CD4-positive, alpha-beta T cell (primary cell): ENCODE measurements at regions not wholly inside any gene's neighbourhood (a gene's known extent, or its start where the extent isn't known, plus 50 kb on each side); places are given as distances from the start of the nearest gene placed in this dataset.

ENCODE experiments used
- ATAC-seq: fragments of 200-7000 bp; cut with Tn5 transposase; one replicate; pipeline ENCODE4 v1.10.0; 2022; ENCODE audit warnings: mild to moderate bottlenecking; ENCODE audit not compliant: poor library complexity
- CTCF ChIA-PET: fragments of 350-600 bp; sonication (Branson Sonifier 250); formaldehyde crosslinking; loops from one replicate; lab custom pipeline; 2021; ENCODE audit warnings: antibody characterized with exemption, inconsistent platforms; lab: Charles Lee
- POLR2A ChIA-PET: fragments of 350-600 bp; sonication (Branson Sonifier 250); formaldehyde crosslinking; loops from one replicate; lab custom pipeline; 2021; ENCODE audit warnings: antibody characterized with exemption, inconsistent platforms; lab: Charles Lee
- DNase-seq, 14 experiments: peaks; one replicate each; pipeline ENCODE4 v3.0.0-alpha.2; 2013 to 2020; ENCODE audit warnings: mixed read lengths in 2 of 14
- H3K27ac ChIP-seq, 2 donors: one replicate each; pipeline versions ENCODE4 v1.5.1 to v1.7.0; 2013; ENCODE audit warnings: low read length in 2 of 2, low read depth in 1 of 2, mild to moderate bottlenecking in 1 of 2
- H3K27me3 ChIP-seq, 2 experiments: 1 replicate in 1 of 2; 2 replicates in 1 of 2; pipeline versions ENCODE4 v1.6.1 to v1.7.0; 2013; ENCODE audit warnings: low read length in 2 of 2, control low read depth in 1 of 2, mild to moderate bottlenecking in 1 of 2, moderate library complexity in 1 of 2; ENCODE audit not compliant: insufficient read depth in 2 of 2, control insufficient read depth in 1 of 2
- H3K36me3 ChIP-seq: one replicate; pipeline ENCODE4 v1.6.1; 2013; ENCODE audit warnings: low read length, control low read depth; ENCODE audit not compliant: insufficient read depth
- H3K4me1 ChIP-seq: one replicate; pipeline ENCODE4 v1.6.1; 2013; ENCODE audit warnings: low read length, control low read depth; ENCODE audit not compliant: insufficient read depth
- H3K4me3 ChIP-seq: one replicate; pipeline ENCODE4 v1.5.1; 2013; ENCODE audit warnings: mild to moderate bottlenecking, low read length, moderate library complexity
- H3K9me3 ChIP-seq, 2 experiments: 1 replicate in 1 of 2; 2 replicates in 1 of 2; pipeline versions ENCODE4 v1.6.1 to v1.7.0; 2013; ENCODE audit warnings: low read length in 2 of 2, mild to moderate bottlenecking in 2 of 2, control low read depth in 1 of 2, moderate library complexity in 1 of 2; ENCODE audit not compliant: control insufficient read depth in 1 of 2, insufficient read depth in 1 of 2
- H3K27ac Mint-ChIP-seq: one replicate; pipeline ENCODE4 v1.8.0; 2020; ENCODE audit warnings: mixed read lengths
- H3K27me3 Mint-ChIP-seq: one replicate; pipeline ENCODE4 v1.8.0; 2021; ENCODE audit warnings: mixed read lengths
- H3K36me3 Mint-ChIP-seq: one replicate; pipeline ENCODE4 v1.8.0; 2021; ENCODE audit warnings: low read depth, mixed read lengths
- H3K4me1 Mint-ChIP-seq: one replicate; pipeline ENCODE4 v1.8.0; 2021; ENCODE audit warnings: low read depth, mixed read lengths
- H3K4me3 Mint-ChIP-seq: one replicate; pipeline ENCODE4 v1.8.0; 2020; ENCODE audit warnings: mild to moderate bottlenecking, mixed read lengths
- H3K9me3 Mint-ChIP-seq: one replicate; pipeline ENCODE4 v1.8.0; 2020; ENCODE audit warnings: mixed read lengths
- CTCF ChIP-seq: fragments of 200-600 bp; IDR thresholded peaks from one replicate; pipeline ENCODE4 v1.8.0; 2022; ENCODE audit warnings: antibody characterized with exemption, mild to moderate bottlenecking
- intact Hi-C, 2 experiments: fragments of 100-400 bp; cut with DNase I in 1 of 2; cut with micrococcal nuclease in 1 of 2; formaldehyde crosslinking; loops; one replicate each; pipeline versions ENCODE4 v1.15.1 to v1.9.0; 2023 to 2025; cut with DNase I, micrococcal nuclease

DNA sequence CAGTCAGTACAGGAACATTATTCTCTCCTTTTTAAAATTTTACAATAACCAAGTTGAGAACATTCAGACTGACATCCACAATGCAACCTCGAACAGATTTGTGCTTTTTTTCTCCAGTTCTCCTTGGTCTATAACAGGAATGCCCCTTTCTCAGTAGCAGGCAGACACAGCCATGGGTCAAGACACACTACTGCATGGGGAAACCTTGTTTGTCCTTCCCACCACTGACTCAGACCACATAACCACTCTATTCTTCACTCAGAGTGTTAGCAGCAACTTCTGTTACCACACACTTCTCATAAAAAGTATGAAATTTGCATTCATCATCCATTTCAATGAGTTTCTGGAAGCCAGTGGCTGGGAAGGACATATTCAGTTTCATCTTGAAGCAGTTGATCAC, 421.7 kb downstream of the ADRA2A start:
- DNase-seq, result no peak
- no peak overlapping the region for H3K4me3 Mint-ChIP-seq
- intact Hi-C loops, result no loop called here
- H3K36me3 ChIP-seq, result no peaks in the 10 kb centered on the region
- peaks cover 0 to 8% of the 10 kb centered on the region in 2 experiments for H3K9me3 ChIP-seq
- H3K27ac ChIP-seq, result no peak overlapping the region
- CTCF ChIA-PET, result no interaction called here
- H3K27me3 ChIP-seq, result peaks cover 0 to 9% of the 10 kb centered on the region in 2 experiments
- peaks cover 35% of the 10 kb centered on the region for H3K27me3 Mint-ChIP-seq
- H3K9me3 Mint-ChIP-seq, result peaks cover 5% of the 10 kb centered on the region
- no peak overlapping the region for H3K27ac Mint-ChIP-seq
- H3K36me3 Mint-ChIP-seq, result no peaks in the 10 kb centered on the region
- TF ChIP-seq CTCF, result no peak
- POLR2A ChIA-PET, result no interaction called here
- no peaks in the 10 kb centered on the region for H3K4me1 ChIP-seq
- no peak overlapping the region for H3K4me3 ChIP-seq
- no peak for ATAC-seq
- H3K4me1 Mint-ChIP-seq, result no peaks in the 10 kb centered on the region

DNA sequence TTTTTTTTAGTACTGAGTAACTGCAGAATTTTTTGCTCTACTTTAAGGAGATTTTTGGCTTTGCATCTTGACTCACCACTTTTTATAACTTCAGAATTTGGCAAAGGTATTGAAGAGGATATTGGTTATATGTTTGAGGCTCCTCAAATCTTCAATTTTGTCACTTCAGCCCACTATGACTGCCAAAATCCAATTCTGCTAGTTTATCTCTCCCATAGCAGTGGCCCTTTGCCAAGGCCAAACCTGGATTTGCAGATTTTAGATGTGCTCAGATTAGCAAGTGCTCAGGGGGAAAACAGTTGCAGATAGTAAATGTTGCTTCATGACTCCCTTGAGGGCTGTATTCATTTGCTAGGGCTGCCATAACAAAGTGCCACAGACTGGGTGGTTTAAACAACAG, 427.5 kb downstream of the ADRA2A start:
- DNase-seq (no peak), ATAC-seq (no peak)
- H3K27me3 Mint-ChIP-seq, result peaks cover 10% of the 10 kb centered on the region
- no peaks in the 10 kb centered on the region for H3K4me1 Mint-ChIP-seq
- Histone ChIP-seq H3K9me3 (peaks cover 0 to 3% of the 10 kb centered on the region in 2 experiments), H3K4me1 (no peaks in the 10 kb centered on the region), H3K36me3 (no peaks in the 10 kb centered on the region), H3K4me3 (no peak overlapping the region), H3K27ac (no peak overlapping the region), H3K27me3 (peaks cover 0 to 3% of the 10 kb centered on the region in 2 experiments)
- H3K4me3 Mint-ChIP-seq, result no peak overlapping the region
- H3K27ac Mint-ChIP-seq, result no peak overlapping the region
- intact Hi-C loops, result no loop called here
- POLR2A ChIA-PET, result no interaction called here
- CTCF ChIA-PET, result no interaction called here
- peaks cover 3% of the 10 kb centered on the region for H3K9me3 Mint-ChIP-seq
- no peaks in the 10 kb centered on the region for H3K36me3 Mint-ChIP-seq
- no peak for TF ChIP-seq CTCF

DNA sequence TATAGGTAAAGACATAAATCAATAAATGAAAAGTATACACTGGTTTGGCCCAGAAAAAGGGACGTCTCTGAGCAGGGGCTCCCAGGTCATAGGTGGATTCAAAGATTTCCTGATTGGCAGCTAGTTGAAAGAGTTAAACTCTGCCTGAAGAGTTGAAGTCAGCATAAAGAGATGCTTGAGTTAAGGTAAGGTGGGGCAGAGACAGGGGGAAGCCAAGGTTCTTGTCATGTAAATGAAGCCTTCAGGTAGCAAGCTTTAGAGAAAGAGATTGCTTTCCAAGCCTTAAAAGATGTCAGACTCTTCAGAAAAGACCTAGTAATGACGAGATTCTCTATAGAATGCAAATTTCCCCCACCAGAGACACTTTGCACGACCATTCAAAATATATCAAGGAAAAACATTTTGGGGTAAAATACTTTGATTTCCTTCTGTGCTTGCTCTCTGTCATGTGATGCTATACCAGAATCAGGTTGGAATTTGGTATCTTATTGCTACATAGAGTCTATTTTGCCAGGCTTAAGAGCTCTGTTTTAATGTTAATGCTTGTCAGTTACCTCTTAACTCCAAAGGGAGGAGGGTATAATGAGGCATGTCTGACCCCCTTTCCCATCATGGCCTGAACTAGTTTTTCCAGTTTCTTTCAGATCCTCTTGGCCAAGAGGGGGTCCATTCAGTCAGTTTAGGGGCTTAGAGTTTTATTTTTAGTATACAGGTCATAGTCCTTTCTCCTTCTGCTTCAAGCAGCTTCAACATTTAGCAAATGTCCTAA, 429.6 kb downstream of the ADRA2A start:
- Mint-ChIP-seq H3K4me3 (no peak overlapping the region), H3K9me3 (peaks cover 3% of the 10 kb centered on the region), H3K36me3 (no peaks in the 10 kb centered on the region), H3K27ac (no peak overlapping the region), H3K4me1 (no peaks in the 10 kb centered on the region), H3K27me3 (peaks cover 21% of the 10 kb centered on the region)
- H3K9me3 ChIP-seq, result peaks cover 0 to 3% of the 10 kb centered on the region in 2 experiments
- DNase-seq (no peak), ATAC-seq (no peak)
- no peak for TF ChIP-seq CTCF
- H3K36me3 ChIP-seq, result no peaks in the 10 kb centered on the region
- peaks cover 0 to 3% of the 10 kb centered on the region in 2 experiments for H3K27me3 ChIP-seq
- H3K27ac ChIP-seq, result no peak overlapping the region
- no peak overlapping the region for H3K4me3 ChIP-seq
- POLR2A ChIA-PET, result no interaction called here
- CTCF ChIA-PET, result no interaction called here
- no peaks in the 10 kb centered on the region for H3K4me1 ChIP-seq
- intact Hi-C loops, result no loop called here
